NCI-H1436 treated with DMSO at 0.1 percent for 48 hours (cell line): ENCODE measurements at regions not wholly inside any gene's neighbourhood (a gene's known extent, or its start where the extent isn't known, plus 50 kb on each side); places are given as distances from the start of the nearest gene placed in this dataset.
"Not testable (repeated sequence)": the region's sequence is repeated elsewhere in the genome, so short reads cannot be mapped to it uniquely, and the experiment has no call there.

Experiments
- DNase-seq: peaks from one replicate; lab custom pipeline; 2025; lab: John Stamatoyannopoulos, UW

GRCh38 chr12:78501825-78502224 lies 362.7 kb upstream of the SYT1 start:
- no peak for DNase-seq

- DNase-seq, result no peak
Measured at GRCh38 chr12:78519422-78519821, 345.2 kb upstream of the SYT1 start.

DNA sequence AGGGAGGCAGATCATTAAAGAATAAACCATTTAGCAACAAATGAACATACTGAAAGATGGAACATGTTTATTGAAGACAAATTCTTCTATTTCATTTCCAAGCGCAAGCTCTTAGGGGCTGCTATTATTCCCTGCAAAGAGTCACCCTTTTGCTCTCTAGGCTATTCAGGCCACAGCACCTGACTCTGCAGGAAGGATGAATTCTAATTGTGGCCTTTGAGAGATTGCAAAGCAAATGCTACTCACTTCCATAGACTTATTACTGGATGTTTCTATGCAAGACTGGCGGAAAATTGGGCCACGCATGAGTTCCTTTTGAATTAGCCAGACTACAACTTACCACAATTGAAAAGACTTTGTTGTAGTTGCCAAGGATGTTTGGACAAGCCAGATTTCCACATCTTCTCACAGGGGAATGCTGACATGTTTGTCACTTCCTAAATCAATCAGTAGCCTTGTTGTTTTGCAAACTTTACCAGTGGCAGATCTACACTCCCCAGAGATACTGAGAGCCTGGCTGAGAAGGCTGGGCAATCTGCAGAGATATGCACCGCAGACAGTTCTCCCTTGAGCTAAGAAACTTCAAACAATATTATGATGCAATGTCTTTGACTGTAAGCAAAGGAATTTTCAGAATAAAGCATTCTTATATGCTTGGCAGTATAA lies 334.3 kb upstream of the SYT1 start:
- peak; percentile 9 for DNase-seq

- DNase-seq, result no peak
Measured at GRCh38 chr12:78531831-78532458, 332.6 kb upstream of the SYT1 start.

GRCh38 chr12:78534311-78534710 lies 330.3 kb upstream of the SYT1 start:
- DNase-seq, result no peak

DNA sequence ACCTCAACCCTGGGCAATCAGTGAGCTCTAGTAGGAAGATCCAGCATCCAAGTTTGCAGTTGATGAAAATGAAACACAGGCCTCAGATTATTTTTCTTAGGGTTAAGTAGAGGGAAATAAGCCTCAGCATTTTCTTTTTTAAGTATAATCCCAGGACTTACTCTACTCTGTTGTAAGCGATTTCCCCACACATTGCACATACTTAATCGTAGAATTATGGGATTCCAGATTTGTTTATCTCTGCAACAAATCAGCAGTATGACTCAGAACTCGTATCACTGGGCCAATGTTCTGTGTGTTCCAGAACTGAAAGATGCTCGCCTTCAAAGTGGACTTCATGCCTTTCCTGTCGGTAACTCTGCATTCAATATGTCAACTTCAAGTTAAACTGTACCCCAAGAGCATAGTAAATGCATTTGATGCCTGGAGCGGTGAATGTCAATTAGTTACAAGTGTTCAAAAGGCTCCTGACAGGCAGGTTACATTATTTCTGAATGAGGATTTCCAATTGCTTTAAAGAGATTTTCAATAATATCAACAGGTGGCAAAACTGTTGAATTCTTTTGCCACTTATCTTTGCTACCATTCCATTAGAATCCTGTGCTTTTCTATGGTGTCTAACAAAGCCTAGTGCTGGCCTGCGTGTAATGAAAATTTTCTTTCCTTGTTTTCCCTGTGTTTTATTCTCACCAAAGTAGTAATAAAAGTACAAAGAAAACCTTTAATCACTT lies 323.8 kb upstream of the SYT1 start:
- DNase-seq, result no peak

DNA sequence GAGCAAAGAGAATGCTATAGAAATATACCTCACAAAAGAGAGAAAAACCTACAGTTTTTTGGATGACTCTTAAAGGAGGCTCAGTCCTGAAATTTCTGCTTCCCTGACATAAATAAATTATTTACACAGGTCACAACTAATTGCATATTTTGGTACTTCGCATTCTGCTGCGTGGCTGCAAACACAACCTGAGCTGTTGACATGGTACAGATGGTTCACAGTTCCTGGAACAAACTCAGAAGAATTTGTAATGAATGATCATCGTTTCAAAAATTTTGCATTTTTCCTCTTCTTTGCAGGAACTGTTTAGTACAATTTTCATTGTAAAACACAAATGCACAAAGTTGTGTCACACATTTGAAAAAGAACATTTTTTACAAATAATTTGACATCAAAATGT lies 313.7 kb upstream of the SYT1 start:
- no peak for DNase-seq

DNA sequence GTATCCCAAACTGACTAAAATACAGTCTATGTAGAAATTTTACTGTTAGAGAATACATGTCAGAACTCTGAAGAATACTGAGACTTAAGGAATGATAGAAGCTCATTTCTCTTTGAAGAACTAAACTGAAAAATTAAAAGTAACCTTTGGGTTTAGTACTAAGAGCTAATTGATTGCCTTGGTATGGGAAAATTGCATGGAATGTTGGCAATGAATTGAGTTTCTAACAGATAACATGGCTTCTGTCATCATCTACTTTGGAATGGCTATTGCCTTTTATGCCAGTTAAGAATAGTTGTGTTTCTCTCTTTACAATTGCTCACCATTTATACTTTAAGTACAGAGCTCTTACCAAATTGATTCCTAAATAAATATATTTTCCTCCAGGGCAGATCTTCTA lies 308.8 kb upstream of the SYT1 start:
- DNase-seq, result no peak

- no peak for DNase-seq
Measured at GRCh38 chr12:78556651-78557050, 307.9 kb upstream of the SYT1 start.

GRCh38 chr12:78559416-78559815 lies 305.2 kb upstream of the SYT1 start:
- no peak for DNase-seq

GRCh38 chr12:78559886-78560285 lies 304.7 kb upstream of the SYT1 start:
- no peak for DNase-seq

- DNase-seq, result no peak
Measured at GRCh38 chr12:78560633-78561032, 303.9 kb upstream of the SYT1 start.

- peak; percentile 5 for DNase-seq
Measured at GRCh38 chr12:78562368-78563205, 302.0 kb upstream of the SYT1 start.

DNA sequence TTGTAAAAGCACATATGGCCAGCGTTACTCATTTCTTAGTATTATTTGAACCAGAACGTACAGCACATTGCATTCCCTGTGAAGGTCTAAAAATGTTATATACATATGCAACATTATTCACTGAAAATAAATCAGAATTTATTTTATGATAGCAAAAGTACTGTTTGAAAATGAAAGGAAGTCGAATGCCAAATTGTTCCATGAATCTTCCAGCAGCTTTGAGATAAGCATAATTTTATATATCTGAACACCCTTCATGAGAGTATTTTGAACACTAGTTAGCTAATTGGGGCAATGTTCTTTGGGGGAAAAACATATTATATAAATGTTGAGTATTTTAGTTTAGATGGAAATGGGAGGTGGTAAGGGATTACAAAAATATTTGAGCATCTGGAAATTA lies 300.7 kb upstream of the SYT1 start:
- no peak for DNase-seq

GRCh38 chr12:78566456-78566855 lies 298.1 kb upstream of the SYT1 start:
- DNase-seq, result no peak

GRCh38 chr12:78568321-78569020 lies 296.1 kb upstream of the SYT1 start:
- no peak for DNase-seq

DNA sequence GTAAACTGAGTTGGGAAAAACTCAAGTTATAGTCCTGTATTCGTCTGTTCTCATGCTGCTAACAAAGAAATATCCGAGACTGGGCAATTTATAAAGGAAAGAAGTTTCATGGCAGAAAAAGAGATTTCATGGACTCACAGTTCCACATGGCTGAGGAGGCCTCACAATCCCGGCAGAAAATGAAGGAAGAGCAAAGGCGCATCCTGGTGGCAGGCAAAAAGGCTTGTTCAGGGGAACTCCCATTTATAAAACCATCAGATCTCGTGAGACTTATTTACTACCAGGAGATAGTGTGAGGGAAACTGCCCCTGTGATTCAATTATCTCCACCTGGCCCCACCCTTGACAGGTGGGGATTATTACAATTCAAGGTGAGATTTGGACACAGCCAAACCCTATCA lies 292.6 kb upstream of the SYT1 start:
- DNase-seq, result no peak

DNA sequence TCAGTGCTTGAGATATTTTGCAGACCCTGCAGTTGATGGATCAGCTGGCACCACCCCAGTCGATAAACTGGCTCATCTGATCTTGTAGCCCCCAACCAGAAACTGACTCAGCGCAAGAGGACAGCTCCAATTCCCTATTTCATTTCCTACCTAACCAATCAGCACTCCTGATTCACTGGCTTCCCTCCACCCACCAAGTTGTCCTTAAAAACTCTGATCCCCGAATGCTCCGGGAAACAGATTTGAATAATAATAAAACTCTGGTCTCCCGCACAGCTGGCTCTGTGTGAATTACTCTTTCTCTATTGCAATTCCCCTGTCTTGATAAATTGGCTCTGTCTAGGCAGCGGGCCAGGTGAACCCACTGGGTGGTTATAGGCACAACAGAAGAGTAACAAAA lies 289.4 kb upstream of the SYT1 start:
- not testable (repeated sequence) for DNase-seq

DNA sequence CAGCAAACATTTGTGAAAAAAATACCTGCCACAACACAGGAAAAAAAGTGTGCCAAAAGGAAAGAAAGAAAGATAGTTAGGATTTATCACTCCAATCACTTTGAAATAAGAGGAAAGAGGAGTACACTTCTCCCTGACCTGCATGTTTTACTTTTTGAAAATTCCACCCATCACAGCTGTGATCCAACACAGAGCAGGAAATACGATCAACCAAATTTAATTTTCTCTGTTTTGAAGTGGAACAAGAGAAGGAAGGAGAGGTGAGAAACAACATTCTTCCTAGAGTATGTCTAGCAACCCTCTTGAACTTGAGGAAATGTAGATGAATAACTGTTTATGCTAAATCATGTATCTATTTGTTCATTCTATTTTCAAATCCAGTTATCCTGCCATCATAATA lies 284.7 kb upstream of the SYT1 start:
- DNase-seq, result no peak

GRCh38 chr12:78580296-78580695 lies 284.3 kb upstream of the SYT1 start:
- no peak for DNase-seq

DNA sequence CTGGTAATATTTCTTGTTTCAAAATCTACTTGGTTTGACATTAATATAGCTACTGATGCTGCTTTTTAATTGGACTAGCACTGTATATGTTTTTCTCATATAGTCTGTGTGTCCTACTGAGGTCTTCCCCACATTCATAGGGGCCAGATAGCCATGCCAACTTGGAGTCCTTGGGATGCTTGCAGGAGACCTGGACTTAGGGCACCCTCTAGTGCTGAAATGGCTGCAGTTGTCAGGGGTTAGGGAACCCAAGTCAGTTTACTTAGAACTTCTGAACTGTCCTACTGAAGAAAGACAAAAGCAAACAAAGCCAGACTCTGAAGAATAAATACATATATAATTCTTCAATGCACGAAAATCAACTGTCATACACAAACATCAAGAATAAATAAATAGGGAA lies 279.9 kb upstream of the SYT1 start:
- no peak for DNase-seq

DNA sequence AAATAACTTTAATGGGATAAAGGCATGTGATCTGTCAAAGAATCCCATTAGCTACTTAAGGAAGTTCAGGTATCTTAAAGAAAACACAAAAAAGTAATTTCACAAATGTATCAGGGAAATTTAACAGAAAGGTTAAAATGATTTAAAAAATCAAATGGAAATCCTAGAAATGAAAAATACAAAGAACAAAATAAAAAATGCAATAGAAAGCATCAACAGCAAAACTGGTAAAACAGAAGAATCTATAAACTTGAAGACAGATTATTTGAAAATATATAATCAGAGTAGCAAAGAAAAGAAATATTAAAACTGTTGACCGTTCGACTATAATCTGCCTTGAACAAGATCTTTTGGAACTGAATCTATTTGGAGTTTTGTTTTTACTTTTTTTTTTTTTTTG lies 279.4 kb upstream of the SYT1 start:
- DNase-seq, result no peak
